ENCODE measurements at regions not wholly inside any gene's neighbourhood (a gene's known extent, or its start where the extent isn't known, plus 50 kb on each side); places are given as distances from the start of the nearest gene placed in this dataset.

- H3K9me3 ChIP-seq (ENCODE audit: control insufficient read depth, insufficient read depth, low read depth, low read length) = no peaks in the 10 kb centered on the region
- H3K4me1 ChIP-seq (ENCODE audit: control insufficient read depth, insufficient read depth, low read length) = no peaks in the 10 kb centered on the region
- ChIA-PET POLR2A (no interaction called here), CTCF (no interaction called here)
- H3K36me3 ChIP-seq (ENCODE audit: control insufficient read depth in 2 of 2, insufficient read depth in 1 of 2, low read length in 2 of 2) = no peaks in the 10 kb centered on the region
- H3K4me3 ChIP-seq (ENCODE audit: low read depth, low read length) = no peak overlapping the region
- TF ChIP-seq TRIM28 (IDR thresholded peaks at IDR 0.05; ENCODE audit: borderline replicate concordance, low read length) = no peak
- no peak for TF ChIP-seq FEZF1 (tag by site-specific recombination; IDR thresholded peaks at IDR 0.05)
- TF ChIP-seq ZFP41 (tag by site-specific recombination; IDR thresholded peaks at IDR 0.05; ENCODE audit: borderline replicate concordance) = no peak
- no peak for TF ChIP-seq ZNF610 (tag by site-specific recombination; IDR thresholded peaks at IDR 0.05; ENCODE audit: borderline replicate concordance)
- TF ChIP-seq, protein P1, sequence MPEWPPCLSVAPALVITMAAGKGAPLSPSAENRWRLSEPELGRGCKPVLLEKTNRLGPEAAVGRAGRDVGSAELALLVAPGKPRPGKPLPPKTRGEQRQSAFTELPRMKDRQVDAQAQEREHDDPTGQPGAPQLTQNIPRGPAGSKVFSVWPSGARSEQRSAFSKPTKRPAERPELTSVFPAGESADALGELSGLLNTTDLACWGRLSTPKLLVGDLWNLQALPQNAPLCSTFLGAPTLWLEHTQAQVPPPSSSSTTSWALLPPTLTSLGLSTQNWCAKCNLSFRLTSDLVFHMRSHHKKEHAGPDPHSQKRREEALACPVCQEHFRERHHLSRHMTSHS (tag by site-specific recombination; IDR thresholded peaks at IDR 0.05) = no peak
- no peak for TF ChIP-seq IKZF3 (tag by site-specific recombination; IDR thresholded peaks at IDR 0.05)
- TF ChIP-seq, protein P2, sequence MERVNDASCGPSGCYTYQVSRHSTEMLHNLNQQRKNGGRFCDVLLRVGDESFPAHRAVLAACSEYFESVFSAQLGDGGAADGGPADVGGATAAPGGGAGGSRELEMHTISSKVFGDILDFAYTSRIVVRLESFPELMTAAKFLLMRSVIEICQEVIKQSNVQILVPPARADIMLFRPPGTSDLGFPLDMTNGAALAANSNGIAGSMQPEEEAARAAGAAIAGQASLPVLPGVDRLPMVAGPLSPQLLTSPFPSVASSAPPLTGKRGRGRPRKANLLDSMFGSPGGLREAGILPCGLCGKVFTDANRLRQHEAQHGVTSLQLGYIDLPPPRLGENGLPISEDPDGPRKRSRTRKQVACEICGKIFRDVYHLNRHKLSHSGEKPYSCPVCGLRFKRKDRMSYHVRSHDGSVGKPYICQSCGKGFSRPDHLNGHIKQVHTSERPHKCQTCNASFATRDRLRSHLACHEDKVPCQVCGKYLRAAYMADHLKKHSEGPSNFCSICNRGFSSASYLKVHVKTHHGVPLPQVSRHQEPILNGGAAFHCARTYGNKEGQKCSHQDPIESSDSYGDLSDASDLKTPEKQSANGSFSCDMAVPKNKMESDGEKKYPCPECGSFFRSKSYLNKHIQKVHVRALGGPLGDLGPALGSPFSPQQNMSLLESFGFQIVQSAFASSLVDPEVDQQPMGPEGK (tag by site-specific recombination; IDR thresholded peaks at IDR 0.05) = no peak
- TF ChIP-seq ZNF768 (tag by site-specific recombination; IDR thresholded peaks at IDR 0.05) = no peak
- TF ChIP-seq ZBTB7A (tag by site-specific recombination; IDR thresholded peaks at IDR 0.05; ENCODE audit: low read depth) = no peak
- no peak for TF ChIP-seq ZNF791 (tag by site-specific recombination; IDR thresholded peaks at IDR 0.05)
- no peak for TF ChIP-seq ELK4 (IDR thresholded peaks at IDR 0.05; ENCODE audit: borderline replicate concordance, low read depth, low read length)
- no peak for TF ChIP-seq ZNF174 (tag by site-specific recombination; IDR thresholded peaks at IDR 0.05)
- TF ChIP-seq SETDB1 (IDR thresholded peaks at IDR 0.05; ENCODE audit: insufficient read length, low read length) = no peak
- TF ChIP-seq, protein P3, sequence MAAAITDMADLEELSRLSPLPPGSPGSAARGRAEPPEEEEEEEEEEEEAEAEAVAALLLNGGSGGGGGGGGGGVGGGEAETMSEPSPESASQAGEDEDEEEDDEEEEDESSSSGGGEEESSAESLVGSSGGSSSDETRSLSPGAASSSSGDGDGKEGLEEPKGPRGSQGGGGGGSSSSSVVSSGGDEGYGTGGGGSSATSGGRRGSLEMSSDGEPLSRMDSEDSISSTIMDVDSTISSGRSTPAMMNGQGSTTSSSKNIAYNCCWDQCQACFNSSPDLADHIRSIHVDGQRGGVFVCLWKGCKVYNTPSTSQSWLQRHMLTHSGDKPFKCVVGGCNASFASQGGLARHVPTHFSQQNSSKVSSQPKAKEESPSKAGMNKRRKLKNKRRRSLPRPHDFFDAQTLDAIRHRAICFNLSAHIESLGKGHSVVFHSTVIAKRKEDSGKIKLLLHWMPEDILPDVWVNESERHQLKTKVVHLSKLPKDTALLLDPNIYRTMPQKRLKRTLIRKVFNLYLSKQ (tag by site-specific recombination; IDR thresholded peaks at IDR 0.05; ENCODE audit: borderline replicate concordance) = no peak
- TF ChIP-seq ZNF223 (tag by site-specific recombination; IDR thresholded peaks at IDR 0.05) = no peak
- TF ChIP-seq ZNF518A (tag by site-specific recombination; conservative IDR thresholded peaks at IDR 0.05; ENCODE audit: low read depth) = no peak
- TF ChIP-seq KLF1 (tag by site-specific recombination; IDR thresholded peaks at IDR 0.05) = no peak
- no peak for TF ChIP-seq ZNF114 (tag by site-specific recombination; IDR thresholded peaks at IDR 0.05)
- H3K27ac ChIP-seq (ENCODE audit: extremely low read depth, low read depth, low read length) = no peak overlapping the region
These were observed 1378.9 kb downstream of the TBC1D22A start for GRCh38 chr22:48141301-48141700.
